GM23248 (cell line): ENCODE measurements at regions not wholly inside any gene's neighbourhood (a gene's known extent, or its start where the extent isn't known, plus 50 kb on each side); places are given as distances from the start of the nearest gene placed in this dataset.
"Not testable (repeated sequence)": the region's sequence is repeated elsewhere in the genome, so short reads cannot be mapped to it uniquely, and the experiment has no call there.

ENCODE experiments used
- DNase-seq: peaks from one replicate; pipeline ENCODE4 v3.0.0-alpha.2; 2015
- H2AFZ ChIP-seq: fragments of 200-600 bp; sonication (generic); 2 replicates; pipeline ENCODE4 v1.6.1; 2016; ENCODE audit warnings: antibody characterized with exemption
- H3F3A ChIP-seq: fragments of 200-600 bp; sonication (generic); 2 replicates; pipeline ENCODE4 v1.6.1; 2016; ENCODE audit warnings: mild to moderate bottlenecking, antibody characterized with exemption, mixed run types; ENCODE audit not compliant: insufficient read depth
- H3K27ac ChIP-seq: fragments of 200-600 bp; sonication (generic); 2 replicates; pipeline ENCODE4 v1.5.1; 2016; ENCODE audit warnings: mild to moderate bottlenecking
- H3K27me3 ChIP-seq: fragments of 200-600 bp; sonication (generic); replicated peaks from 2 replicates; pipeline ENCODE4 v1.6.1; 2016; ENCODE audit warnings: mild to moderate bottlenecking; ENCODE audit not compliant: insufficient read depth
- H3K36me3 ChIP-seq: fragments of 200-600 bp; sonication (generic); 2 replicates; pipeline ENCODE4 v1.6.1; 2016; ENCODE audit warnings: low read depth, mild to moderate bottlenecking
- H3K4me1 ChIP-seq: fragments of 200-600 bp; sonication (generic); 2 replicates; pipeline ENCODE4 v1.6.1; 2016; ENCODE audit warnings: mild to moderate bottlenecking; ENCODE audit not compliant: insufficient read depth
- H3K4me2 ChIP-seq: fragments of 200-600 bp; sonication (generic); one replicate; pipeline ENCODE4 v1.6.1; 2016; ENCODE audit warnings: mild to moderate bottlenecking; ENCODE audit not compliant: unreplicated experiment
- H3K4me3 ChIP-seq: fragments of 200-600 bp; sonication (generic); 2 replicates; pipeline ENCODE4 v1.5.1; 2016; ENCODE audit warnings: mild to moderate bottlenecking
- H3K79me2 ChIP-seq: fragments of 200-600 bp; sonication (generic); 2 replicates; pipeline ENCODE4 v1.6.1; 2016; ENCODE audit warnings: mild to moderate bottlenecking; ENCODE audit not compliant: insufficient read depth
- H3K9ac ChIP-seq: fragments of 200-600 bp; sonication (generic); 2 replicates; pipeline ENCODE4 v1.6.1; 2016; ENCODE audit warnings: mild to moderate bottlenecking
- H3K9me2 ChIP-seq: fragments of 200-600 bp; sonication (generic); 2 replicates; pipeline ENCODE4 v1.6.1; 2016; ENCODE audit warnings: mixed run types, mild to moderate bottlenecking, moderate library complexity; ENCODE audit not compliant: insufficient read depth
- H3K9me3 ChIP-seq: fragments of 200-600 bp; sonication (generic); one replicate; pipeline ENCODE4 v1.6.1; 2017; ENCODE audit warnings: low read depth
- H4K20me1 ChIP-seq: fragments of 200-600 bp; sonication (generic); 2 replicates; pipeline ENCODE4 v1.6.0; 2016; ENCODE audit not compliant: insufficient read depth
- EZH2 ChIP-seq: fragments of 200-600 bp; sonication (generic); IDR thresholded peaks from 2 replicates; pipeline ENCODE4 v1.6.1; 2018; ENCODE audit warnings: antibody characterized with exemption, mild to moderate bottlenecking; ENCODE audit not compliant: insufficient read depth, poor library complexity, severe bottlenecking
- EZH2phosphoT487 ChIP-seq: fragments of 200-600 bp; sonication (generic); IDR thresholded peaks from 2 replicates; pipeline ENCODE4 v1.6.1; 2018; ENCODE audit warnings: antibody characterized with exemption, moderate library complexity, mild to moderate bottlenecking, low read depth; ENCODE audit not compliant: insufficient read depth
- WGBS, 2 experiments: methylation state at CpG; one replicate each; pipeline ENCODE4 v1.1.6; 2015 to 2017; ENCODE audit warnings: low lambda C conversion rate in 2 of 2, low coverage in 1 of 2; ENCODE audit errors: missing lambda C conversion rate in 2 of 2; 5-methylcytosine and 5-hydroxymethylcytosine counted together
- in situ Hi-C: fragments of 300-500 bp; cut with MboI; formaldehyde crosslinking; loops from 2 replicates; pipeline ENCODE4 v1.15.0; 2020

- Histone ChIP-seq H3K79me2 (no peaks in the 10 kb centered on the region), H3K36me3 (no peaks in the 10 kb centered on the region), H3K27me3 (no peaks in the 10 kb centered on the region), H3K4me1 (no peaks in the 10 kb centered on the region), H3K27ac (no peak overlapping the region), H3K9me3 (peaks cover 2% of the 10 kb centered on the region), H3K4me2 (no peak overlapping the region), H3K4me3 (no peak overlapping the region), H4K20me1 (no peaks in the 10 kb centered on the region), H3F3A (no peaks in the 10 kb centered on the region), H3K9ac (no peak overlapping the region), H3K9me2 (no peaks in the 10 kb centered on the region), H2AFZ (no peak overlapping the region)
- WGBS, 2 experiments: 0% methylated on average over 1 of the region's 1 CpG
- in situ Hi-C loops: no loop called here
- no peak for DNase-seq
- TF ChIP-seq EZH2: no peak
- TF ChIP-seq EZH2phosphoT487: no peak
Measured at GRCh38 chr6:122913558-122913957, 82.5 kb upstream of the CLVS2 start.

GRCh38 chr6:122918714-122919113 lies 77.3 kb upstream of the CLVS2 start:
- no peak overlapping the region for H3K27ac ChIP-seq

GRCh38 chr6:122930252-122931180 lies 65.5 kb upstream of the CLVS2 start:
- DNase-seq: no peak
- no peak overlapping the region for H2AFZ ChIP-seq
- H3K9me3 ChIP-seq: no peaks in the 10 kb centered on the region
- H3K4me2 ChIP-seq: no peak overlapping the region
- H3K27ac ChIP-seq: no peak overlapping the region
- no peak overlapping the region for H3K4me3 ChIP-seq
- no peak for TF ChIP-seq EZH2
- no peak for TF ChIP-seq EZH2phosphoT487
- no peaks in the 10 kb centered on the region for H3K9me2 ChIP-seq
- no peak overlapping the region for H3K9ac ChIP-seq
- WGBS, 2 experiments: 1 to 7% methylated on average over 3 of the region's 3 CpGs
- H3K27me3 ChIP-seq: no peaks in the 10 kb centered on the region
- H3K79me2 ChIP-seq: no peaks in the 10 kb centered on the region
- in situ Hi-C loops: no loop called here
- H3F3A ChIP-seq: no peaks in the 10 kb centered on the region
- no peaks in the 10 kb centered on the region for H3K4me1 ChIP-seq
- no peaks in the 10 kb centered on the region for H4K20me1 ChIP-seq
- no peaks in the 10 kb centered on the region for H3K36me3 ChIP-seq

More at GRCh38 chr6:122918714-122919113, 77.3 kb upstream of the CLVS2 start:
- in situ Hi-C loops: no loop called here
- DNase-seq: no peak
- peaks cover 2% of the 10 kb centered on the region for H3K9me3 ChIP-seq
- H4K20me1 ChIP-seq: no peaks in the 10 kb centered on the region
- no peaks in the 10 kb centered on the region for H3K27me3 ChIP-seq
- no peak overlapping the region for H3K9ac ChIP-seq
- no peaks in the 10 kb centered on the region for H3K79me2 ChIP-seq
- no peak overlapping the region for H2AFZ ChIP-seq
- no peaks in the 10 kb centered on the region for H3K36me3 ChIP-seq
- no peaks in the 10 kb centered on the region for H3K4me1 ChIP-seq
- no peak overlapping the region for H3K4me3 ChIP-seq
- no peaks in the 10 kb centered on the region for H3K9me2 ChIP-seq
- no peak overlapping the region for H3K4me2 ChIP-seq
- no peaks in the 10 kb centered on the region for H3F3A ChIP-seq
- TF ChIP-seq EZH2phosphoT487 (no peak), EZH2 (no peak)

- H2AFZ ChIP-seq: no peak overlapping the region
- no peaks in the 10 kb centered on the region for H3F3A ChIP-seq
- H3K27ac ChIP-seq: no peak overlapping the region
- no peak for DNase-seq
- no peaks in the 10 kb centered on the region for H3K4me1 ChIP-seq
- H3K79me2 ChIP-seq: no peaks in the 10 kb centered on the region
- no peaks in the 10 kb centered on the region for H3K36me3 ChIP-seq
- H3K9ac ChIP-seq: no peak overlapping the region
- H3K4me2 ChIP-seq: no peak overlapping the region
- H3K4me3 ChIP-seq: no peak overlapping the region
- in situ Hi-C loops: no loop called here
- H3K9me3 ChIP-seq: no peaks in the 10 kb centered on the region
- no peak for TF ChIP-seq EZH2
- TF ChIP-seq EZH2phosphoT487: no peak
- no peaks in the 10 kb centered on the region for H4K20me1 ChIP-seq
- H3K9me2 ChIP-seq: no peaks in the 10 kb centered on the region
- no peaks in the 10 kb centered on the region for H3K27me3 ChIP-seq
Measured at GRCh38 chr6:122931916-122932315, 64.1 kb upstream of the CLVS2 start.

GRCh38 chr6:122944936-122945335 lies 51.1 kb upstream of the CLVS2 start:
- H2AFZ ChIP-seq, H3K27ac ChIP-seq, H3K79me2 ChIP-seq, in situ Hi-C loops, H3F3A ChIP-seq, DNase-seq, H3K4me2 ChIP-seq, H3K9me2 ChIP-seq, H3K9me3 ChIP-seq, H3K27me3 ChIP-seq, H4K20me1 ChIP-seq, H3K4me1 ChIP-seq, H3K4me3 ChIP-seq, H3K9ac ChIP-seq, H3K36me3 ChIP-seq: not testable (repeated sequence)
- WGBS, 2 experiments: 19 to 29% methylated on average over 6 of the region's 6 CpGs
